IPS-NIHi7 (cell line): ENCODE measurements at regions not wholly inside any gene's neighbourhood (a gene's known extent, or its start where the extent isn't known, plus 50 kb on each side); places are given as distances from the start of the nearest gene placed in this dataset.
"Not testable (repeated sequence)": the region's sequence is repeated elsewhere in the genome, so short reads cannot be mapped to it uniquely, and the experiment has no call there.

ENCODE experiments used
- DNase-seq: peaks from one replicate; pipeline ENCODE4 v3.0.0; 2012; ENCODE audit warnings: mixed read lengths; ENCODE audit errors: extremely low spot score

GRCh38 chr5:101067429-101067828 lies 164.3 kb upstream of the ST8SIA4 start:
- DNase-seq: no peak

DNA sequence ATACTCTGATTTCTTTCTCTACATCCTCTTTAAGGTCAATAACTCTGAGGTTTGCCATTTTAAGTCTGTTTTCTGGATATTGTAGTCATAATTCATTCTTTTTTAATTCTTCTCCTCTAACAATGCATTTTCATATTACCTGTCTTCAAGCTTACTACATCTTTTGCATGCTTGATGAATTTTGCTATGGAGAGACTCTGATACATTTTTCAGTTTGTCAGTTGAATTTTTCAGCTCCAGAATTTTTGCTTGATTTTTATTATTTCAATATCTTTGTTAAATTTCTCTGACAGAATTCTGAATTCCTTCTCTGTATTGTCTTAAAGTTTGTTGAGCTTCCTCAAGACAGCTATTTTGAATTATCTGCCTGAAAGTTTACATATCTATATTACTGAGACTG lies 159.8 kb upstream of the ST8SIA4 start:
- no peak for DNase-seq

GRCh38 chr5:101047181-101047580 lies 144.1 kb upstream of the ST8SIA4 start:
- no peak for DNase-seq

- no peak for DNase-seq
Measured at GRCh38 chr5:101045689-101046088, 142.6 kb upstream of the ST8SIA4 start.

- DNase-seq: not testable (repeated sequence)
Measured at GRCh38 chr5:101040002-101040401, 136.9 kb upstream of the ST8SIA4 start.

DNA sequence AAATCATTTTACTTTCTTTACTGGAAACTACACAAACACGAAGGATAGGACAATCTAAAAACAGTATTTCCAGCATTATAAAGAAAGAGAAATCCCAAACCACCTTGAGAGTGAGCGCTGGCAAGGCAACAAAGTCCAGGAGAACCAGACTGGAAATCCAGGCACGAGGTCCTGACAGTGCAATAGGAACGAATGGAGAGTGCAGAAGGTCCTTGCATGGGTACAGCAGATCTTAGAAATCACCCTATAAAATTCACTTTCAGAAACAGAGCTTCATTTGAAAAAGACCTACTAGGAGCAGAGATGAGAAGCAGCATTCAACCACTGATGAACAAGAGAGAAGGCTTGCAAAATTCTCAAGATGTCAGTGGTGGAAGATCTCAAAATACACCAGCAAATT lies 133.7 kb upstream of the ST8SIA4 start:
- DNase-seq: no peak

DNA sequence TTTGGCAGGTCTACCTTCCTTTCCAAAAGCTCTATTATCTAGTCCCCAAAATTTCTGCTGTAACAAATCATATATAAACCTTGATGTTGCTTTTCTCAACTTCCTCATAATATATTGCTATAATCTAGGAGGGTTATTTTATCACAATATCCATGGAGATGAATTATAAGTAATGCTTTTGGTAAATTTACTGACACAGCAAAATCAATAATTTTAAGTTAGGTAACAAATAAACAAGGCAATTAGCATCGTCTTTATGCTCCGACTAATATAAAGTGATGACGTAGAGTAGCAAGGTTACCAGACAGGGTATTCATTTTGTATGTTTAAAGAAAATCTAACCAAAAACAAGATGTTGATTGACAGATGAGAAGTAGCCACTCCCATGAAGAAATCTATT lies 132.3 kb upstream of the ST8SIA4 start:
- DNase-seq: no peak

GRCh38 chr5:101024299-101024698 lies 121.2 kb upstream of the ST8SIA4 start:
- no peak for DNase-seq

DNA sequence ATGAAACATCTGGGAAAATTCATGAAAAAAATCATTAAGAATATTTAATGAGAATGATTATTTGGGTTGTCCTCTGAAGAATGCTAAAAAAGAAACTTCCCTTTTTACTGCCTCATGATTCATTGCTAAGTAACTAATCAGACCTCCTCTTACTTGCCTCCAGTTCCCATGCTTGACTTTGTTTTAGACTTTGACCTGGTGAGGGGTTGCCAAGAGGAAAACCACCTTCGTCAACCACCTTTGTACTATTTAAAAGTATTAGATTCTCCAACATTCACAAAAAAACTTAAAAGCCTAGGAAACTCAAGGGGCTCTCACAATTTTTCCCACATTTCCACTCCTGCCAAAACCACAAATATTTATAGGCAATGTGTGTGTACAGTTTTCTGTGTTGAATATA lies 115.2 kb upstream of the ST8SIA4 start:
- DNase-seq: no peak

DNA sequence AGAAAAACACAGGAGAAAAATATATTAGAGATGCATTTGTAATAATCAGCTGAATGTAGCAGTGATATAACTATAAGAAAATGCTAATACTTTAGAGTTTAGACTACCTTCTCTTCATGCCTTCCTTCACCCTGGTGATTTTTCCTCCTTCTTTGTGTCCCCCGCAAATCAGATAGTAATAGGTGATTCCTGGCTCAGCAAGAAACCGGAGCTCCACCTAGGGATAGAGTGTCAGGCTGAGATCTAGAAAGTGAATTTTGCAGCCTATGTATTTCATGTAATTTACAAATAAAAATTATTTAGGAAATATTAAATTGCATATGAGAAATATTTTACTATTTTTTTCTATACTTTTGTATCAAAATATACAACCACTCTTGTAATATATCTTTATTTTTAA lies 109.8 kb upstream of the ST8SIA4 start:
- DNase-seq: peak; percentile 12

GRCh38 chr5:101009758-101010519 lies 106.9 kb upstream of the ST8SIA4 start:
- no peak for DNase-seq

GRCh38 chr5:100992354-100992753 lies 89.3 kb upstream of the ST8SIA4 start:
- DNase-seq: no peak

- not testable (repeated sequence) for DNase-seq
Measured at GRCh38 chr5:100983601-100984000, 80.5 kb upstream of the ST8SIA4 start.

GRCh38 chr5:100974082-100974481 lies 71.0 kb upstream of the ST8SIA4 start:
- DNase-seq: no peak

DNA sequence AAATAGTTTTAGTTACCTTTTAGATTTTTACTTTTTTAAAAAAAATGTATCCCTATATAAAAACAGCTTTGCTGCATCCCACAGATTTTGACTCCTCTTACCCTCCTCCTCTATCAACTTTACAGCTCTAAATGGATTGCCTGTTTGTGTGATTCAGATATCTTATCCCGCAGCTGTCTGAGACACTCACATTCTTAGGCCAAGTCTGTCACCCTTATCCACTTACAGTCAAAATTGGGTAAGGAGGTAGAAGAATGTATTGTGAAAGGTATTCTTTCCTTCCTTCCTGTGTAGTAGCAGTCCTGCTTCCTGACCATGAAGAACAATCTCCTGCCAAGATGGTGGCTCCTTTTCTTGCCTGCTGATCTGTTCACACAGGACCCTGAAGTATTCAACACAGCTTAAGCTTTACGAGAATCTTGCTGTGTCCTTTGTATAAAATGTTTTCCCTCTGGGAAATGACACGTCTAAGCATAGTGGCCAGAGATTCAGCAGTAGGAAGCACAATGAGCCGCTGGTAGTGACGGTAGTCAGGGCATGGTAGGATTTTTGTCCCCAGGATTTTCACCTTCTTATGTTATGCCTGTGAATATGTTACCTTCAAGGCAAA lies 67.7 kb upstream of the ST8SIA4 start:
- no peak for DNase-seq

- DNase-seq: no peak
Measured at GRCh38 chr5:100965291-100965690, 62.2 kb upstream of the ST8SIA4 start.
